Right lobe of liver (tissue), 6 donors: ENCODE measurements at regions not wholly inside any gene's neighbourhood (a gene's known extent, or its start where the extent isn't known, plus 50 kb on each side); places are given as distances from the start of the nearest gene placed in this dataset.
A peak's percentile ranks its signal among the peaks of the same experiment; 100 is the strongest.
"Not testable (repeated sequence)": the region's sequence is repeated elsewhere in the genome, so short reads cannot be mapped to it uniquely, and the experiment has no call there.

Source experiments
- ATAC-seq, 4 donors: fragments of 200-7000 bp; cut with Tn5 transposase; one replicate each; pipeline ENCODE4 v1.9.1; 2020; ENCODE audit warnings: mild to moderate bottlenecking in 4 of 4, moderate library complexity in 4 of 4
- DNase-seq, 3 donors: peaks; one replicate each; pipeline ENCODE4 v3.0.0-alpha.2; 2020
- H3K27ac ChIP-seq, 3 donors: fragments of 200-600 bp; one replicate each; pipeline ENCODE4 v1.8.0; 2022
- H3K27me3 ChIP-seq, 2 donors: fragments of 200-600 bp; one replicate each; pipeline ENCODE4 v1.8.0; 2022
- H3K36me3 ChIP-seq, 4 donors: fragments of 200-600 bp; sonication (generic) in 1 of 4; one replicate each; pipeline versions ENCODE4 v1.5.1 to v1.8.0; 2017 to 2022; ENCODE audit warnings: control low read depth in 1 of 4
- H3K4me1 ChIP-seq, 4 donors: fragments of 200-600 bp; sonication (generic) in 1 of 4; one replicate each; pipeline versions ENCODE4 v1.5.1 to v1.8.0; 2017 to 2022; ENCODE audit warnings: control low read depth in 1 of 4
- H3K4me3 ChIP-seq, 3 donors: fragments of 200-600 bp; one replicate each; pipeline ENCODE4 v1.8.0; 2022
- H3K9me3 ChIP-seq, 4 donors: fragments of 200-600 bp; sonication (generic) in 1 of 4; one replicate each; pipeline versions ENCODE4 v1.5.1 to v1.8.0; 2017 to 2022; ENCODE audit warnings: control low read depth in 1 of 4
- CTCF ChIP-seq, 4 donors: fragments of 200-600 bp in 3 of 4; fragments of 450-650 bp in 1 of 4; IDR thresholded peaks; one replicate each; pipeline versions ENCODE4 v1.5.1 to v1.8.0; 2016 to 2022; ENCODE audit warnings: antibody characterized with exemption in 4 of 4, mild to moderate bottlenecking in 2 of 4
- POLR2A ChIP-seq: fragments of 450-650 bp; IDR thresholded peaks from one replicate; pipeline ENCODE4 v1.6.1; 2017; ENCODE audit warnings: antibody characterized with exemption, mild to moderate bottlenecking
- WGBS: methylation state at CpG from one replicate; pipeline ENCODE4 v1.1.6; 2018; ENCODE audit warnings: low coverage, low lambda C conversion rate; ENCODE audit not compliant: insufficient coverage; ENCODE audit errors: missing lambda C conversion rate; 5-methylcytosine and 5-hydroxymethylcytosine counted together
- intact Hi-C, 2 donors: fragments of 100-400 bp; cut with DNase I; formaldehyde crosslinking; loops; one replicate each; pipeline versions ENCODE4 v1.11.2 to v1.14.1; 2022
- donor health status: DM: no; HTN: yes; CAD: no.
- donor health status: DM: no; HTN: no; CAD: no.
- donor health status: DM: no; HTN: no; CAD: no.
- donor health status: DM: no; HTN: yes; CAD: no.
- donor health status: DM: no; HTN: yes; CAD: no.

- TF ChIP-seq POLR2A, result no peak
- no peak for TF ChIP-seq CTCF (IDR thresholded peaks at IDR 0.05)
- H3K27ac ChIP-seq, result no peak overlapping the region
- no peak overlapping the region for H3K4me3 ChIP-seq
- no peaks in the 10 kb centered on the region for H3K27me3 ChIP-seq
- intact Hi-C loops, result no loop called here
- no peaks in the 10 kb centered on the region for H3K36me3 ChIP-seq
- DNase-seq (no peak), ATAC-seq (no peak)
- no peaks in the 10 kb centered on the region for H3K4me1 ChIP-seq
- H3K9me3 ChIP-seq, result peaks cover 0 to 5% (median 0%) of the 10 kb centered on the region in 4 donors
These were observed 89.6 kb upstream of the CEP78 start for GRCh38 chr9:78146241-78146640.

- DNase-seq (no peak), ATAC-seq (peak; percentile 36 to 88 (median 54))
- Histone ChIP-seq H3K27ac (no peak overlapping the region), H3K36me3 (no peaks in the 10 kb centered on the region), H3K9me3 (peaks cover 0 to 5% (median 0%) of the 10 kb centered on the region in 4 donors), H3K27me3 (no peaks in the 10 kb centered on the region), H3K4me3 (no peak overlapping the region), H3K4me1 (no peaks in the 10 kb centered on the region)
- TF ChIP-seq POLR2A (no peak), CTCF (IDR thresholded peaks at IDR 0.05) (no peak)
- intact Hi-C loops, result no loop called here
- WGBS, result 63% methylated on average over 3 of the region's 3 CpGs
These were observed 91.1 kb upstream of the CEP78 start for GRCh38 chr9:78144663-78145377.

- ATAC-seq, result no peak
- intact Hi-C loops, result no loop called here
These were observed 91.9 kb upstream of the CEP78 start for GRCh38 chr9:78144008-78144381.

GRCh38 chr9:78143281-78144007 lies 92.4 kb upstream of the CEP78 start:
- Histone ChIP-seq H3K27me3 (no peaks in the 10 kb centered on the region), H3K4me3 (no peak overlapping the region), H3K27ac (no peak overlapping the region), H3K36me3 (no peaks in the 10 kb centered on the region), H3K9me3 (peaks cover 0 to 5% (median 0%) of the 10 kb centered on the region in 4 donors), H3K4me1 (no peaks in the 10 kb centered on the region)
- 65% methylated on average over 3 of the region's 3 CpGs for WGBS
- ATAC-seq (no peak), DNase-seq (no peak)
- no peak for TF ChIP-seq CTCF (IDR thresholded peaks at IDR 0.05)
- no peak for TF ChIP-seq POLR2A
- intact Hi-C loops, result no loop called here

More at GRCh38 chr9:78144008-78144381, 91.9 kb upstream of the CEP78 start:
- Histone ChIP-seq H3K27me3 (no peaks in the 10 kb centered on the region), H3K4me1 (no peaks in the 10 kb centered on the region), H3K4me3 (no peak overlapping the region), H3K36me3 (no peaks in the 10 kb centered on the region), H3K27ac (no peak overlapping the region), H3K9me3 (peaks cover 0 to 5% (median 0%) of the 10 kb centered on the region in 4 donors)
- DNase-seq, result no peak
- 33% methylated on average over 1 of the region's 1 CpG for WGBS
- no peak for TF ChIP-seq POLR2A
- no peak for TF ChIP-seq CTCF (IDR thresholded peaks at IDR 0.05)

GRCh38 chr9:78142264-78142663 lies 93.6 kb upstream of the CEP78 start:
- WGBS, result 54% methylated on average over 3 of the region's 3 CpGs
- intact Hi-C loops, H3K9me3 ChIP-seq, ATAC-seq, H3K36me3 ChIP-seq, H3K4me3 ChIP-seq, H3K4me1 ChIP-seq, DNase-seq, H3K27ac ChIP-seq, H3K27me3 ChIP-seq: not testable (repeated sequence)
